T-helper 2 cell treated with Interferon-gamma antibody and Interleukin-4, amounts not matched to agents 100 ng/mL and 5 ng/mL, for 36 hours (primary cell): ENCODE measurements at regions not wholly inside any gene's neighbourhood (a gene's known extent, or its start where the extent isn't known, plus 50 kb on each side); places are given as distances from the start of the nearest gene placed in this dataset.
"Not testable (repeated sequence)": the region's sequence is repeated elsewhere in the genome, so short reads cannot be mapped to it uniquely, and the experiment has no call there.

Experiments used
- intact Hi-C: fragments of 100-400 bp; cut with micrococcal nuclease; formaldehyde crosslinking; loops from one replicate; pipeline ENCODE4 v1.15.1; 2023

DNA sequence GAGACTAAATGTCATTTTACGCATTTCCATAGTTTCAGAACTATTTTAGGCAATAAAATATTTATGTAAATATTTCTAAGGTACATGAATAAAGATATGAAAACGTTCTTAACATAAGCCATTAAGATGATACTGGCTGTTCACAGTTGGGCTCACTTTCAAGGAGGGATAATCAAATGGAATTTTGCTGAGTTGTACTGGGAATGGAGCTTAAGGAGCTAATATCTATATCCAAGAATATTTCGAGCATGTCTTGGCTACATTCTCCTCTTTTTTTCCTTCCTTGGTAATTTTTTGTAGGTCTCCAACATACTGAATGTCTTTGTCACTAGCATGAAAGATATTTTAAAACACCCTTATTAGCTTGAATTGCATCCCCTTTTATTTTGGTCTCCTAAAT is 383.4 kb downstream of the RAP2B start:
- intact Hi-C loops: no loop called here

DNA sequence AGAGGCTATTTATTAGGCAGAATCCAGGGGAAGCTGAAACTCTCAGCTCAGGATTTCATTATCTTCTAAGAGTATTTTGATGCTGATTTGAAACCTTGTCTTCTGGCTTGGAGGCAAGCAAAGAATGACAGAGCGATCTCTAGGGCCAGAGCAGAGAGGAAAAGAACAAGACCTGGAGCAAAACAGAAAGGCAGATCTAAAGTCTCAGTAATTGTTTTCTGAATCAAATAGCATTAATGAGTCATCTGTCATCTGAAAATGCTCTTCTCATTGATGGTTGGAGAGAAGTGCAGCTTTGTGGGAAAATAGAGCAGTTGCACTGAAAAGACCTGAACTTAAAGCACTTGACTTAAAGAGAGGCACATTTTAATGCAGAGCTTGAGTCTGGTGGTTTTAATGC is 385.9 kb downstream of the RAP2B start:
- intact Hi-C loops: no loop called here

DNA sequence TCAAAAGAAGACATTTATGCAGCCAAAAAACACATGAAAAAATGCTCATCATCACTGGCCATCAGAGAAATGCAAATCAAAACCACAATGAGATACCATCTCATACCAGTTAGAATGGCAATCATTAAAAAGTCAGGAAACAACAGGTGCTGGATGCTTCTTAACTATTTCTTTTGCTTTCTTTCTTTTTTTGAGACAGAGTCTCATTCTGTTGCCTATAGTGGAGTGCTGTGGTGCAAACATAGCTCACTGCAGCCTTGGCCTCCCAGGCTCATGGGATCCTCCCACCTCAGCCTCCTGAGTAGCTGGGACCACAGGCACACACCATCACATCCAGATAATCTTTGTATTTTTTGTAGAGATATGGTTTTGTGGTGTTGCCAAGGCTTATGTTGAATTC is 387.7 kb downstream of the RAP2B start:
- intact Hi-C loops: not testable (repeated sequence)

GRCh38 chr3:153551536-153552285 is 389.7 kb downstream of the RAP2B start:
- intact Hi-C loops: no loop called here

- intact Hi-C loops: no loop called here
Measured at GRCh38 chr3:153552887-153553604, 391.0 kb downstream of the RAP2B start.

DNA sequence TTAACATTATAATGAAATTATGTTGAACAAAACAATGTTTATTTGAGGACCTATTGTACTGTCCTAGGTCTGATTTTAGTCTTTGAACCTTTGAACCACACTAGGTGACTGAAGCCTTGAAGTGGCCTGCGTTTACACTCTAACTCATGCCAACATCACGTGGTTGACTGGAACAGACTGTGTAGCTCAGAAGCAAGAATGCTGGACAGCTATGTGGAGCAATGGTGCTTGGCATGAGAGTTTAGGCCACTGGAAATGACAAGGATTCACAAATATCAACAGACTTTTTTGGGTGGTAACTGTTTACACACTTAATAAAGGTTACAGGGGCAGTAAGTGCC is 391.5 kb downstream of the RAP2B start:
- intact Hi-C loops: no loop called here

DNA sequence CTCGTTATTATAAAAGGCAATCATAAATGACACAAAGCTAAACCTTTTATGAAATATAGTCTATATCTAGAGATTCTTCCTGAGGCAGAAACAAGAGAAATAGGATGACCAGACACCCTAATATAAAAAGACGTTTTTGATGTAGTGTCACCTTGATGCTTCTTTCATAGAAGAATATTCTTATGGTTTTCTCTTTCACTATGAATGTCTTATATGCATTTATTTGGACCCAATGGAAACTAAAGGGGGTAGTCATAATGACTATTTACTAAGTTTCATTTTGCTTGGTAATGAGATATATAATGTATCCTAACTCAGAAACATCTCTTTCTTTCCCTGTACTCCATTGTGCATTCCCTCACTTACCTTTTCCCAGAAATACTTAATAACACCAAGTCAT is 393.9 kb downstream of the RAP2B start:
- intact Hi-C loops: no loop called here

- intact Hi-C loops: not testable (repeated sequence)
Measured at GRCh38 chr3:153559366-153559765, 397.3 kb downstream of the RAP2B start.

DNA sequence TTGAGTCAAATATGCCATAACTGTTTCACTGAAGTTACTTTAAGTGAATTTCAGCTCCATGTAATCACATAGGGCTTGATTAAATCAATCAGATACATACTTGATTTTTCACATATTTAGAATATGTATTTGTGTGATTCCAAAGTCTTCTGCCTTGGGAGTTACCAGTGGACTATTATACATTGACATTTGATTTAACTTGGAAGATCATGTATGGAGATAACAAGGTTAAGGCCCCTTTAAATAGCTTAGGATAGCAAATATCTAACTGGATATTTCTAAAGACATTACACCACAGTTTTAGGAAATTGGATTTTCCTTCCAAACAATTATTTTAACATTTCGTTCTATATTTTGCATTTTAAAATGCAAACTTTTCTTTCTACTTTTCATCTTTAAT is 405.0 kb downstream of the RAP2B start:
- intact Hi-C loops: no loop called here

- intact Hi-C loops: no loop called here
Measured at GRCh38 chr3:153567556-153567955, 405.5 kb downstream of the RAP2B start.

- intact Hi-C loops: not testable (repeated sequence)
Measured at GRCh38 chr3:153570481-153570880, 408.5 kb downstream of the RAP2B start.

GRCh38 chr3:153572165-153572564 is 410.1 kb downstream of the RAP2B start:
- intact Hi-C loops: no loop called here

- intact Hi-C loops: no loop called here
Measured at GRCh38 chr3:153572654-153573053, 410.6 kb downstream of the RAP2B start.

DNA sequence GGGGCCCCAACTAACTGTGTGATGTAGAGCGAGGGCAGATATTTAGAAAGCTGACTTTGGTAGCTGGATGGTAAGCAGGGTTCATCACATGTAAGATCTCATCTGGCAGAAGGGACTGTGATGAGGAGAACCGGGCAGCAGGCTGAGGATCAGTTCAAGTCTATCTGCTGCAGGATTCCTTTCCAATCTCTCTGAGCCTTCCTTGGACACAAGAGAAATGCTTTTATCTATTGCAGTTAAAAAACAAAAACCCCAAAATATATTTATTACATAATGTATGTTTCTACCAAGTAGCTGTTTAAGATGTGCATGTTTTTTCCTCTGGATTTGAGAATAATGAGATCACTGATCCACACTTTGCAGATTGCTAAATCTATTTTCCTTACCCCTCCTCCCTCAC is 411.5 kb downstream of the RAP2B start:
- intact Hi-C loops: no loop called here

GRCh38 chr3:153574445-153574844 is 412.4 kb downstream of the RAP2B start:
- intact Hi-C loops: no loop called here

- intact Hi-C loops: no loop called here
Measured at GRCh38 chr3:153577059-153577736, 415.2 kb downstream of the RAP2B start.

DNA sequence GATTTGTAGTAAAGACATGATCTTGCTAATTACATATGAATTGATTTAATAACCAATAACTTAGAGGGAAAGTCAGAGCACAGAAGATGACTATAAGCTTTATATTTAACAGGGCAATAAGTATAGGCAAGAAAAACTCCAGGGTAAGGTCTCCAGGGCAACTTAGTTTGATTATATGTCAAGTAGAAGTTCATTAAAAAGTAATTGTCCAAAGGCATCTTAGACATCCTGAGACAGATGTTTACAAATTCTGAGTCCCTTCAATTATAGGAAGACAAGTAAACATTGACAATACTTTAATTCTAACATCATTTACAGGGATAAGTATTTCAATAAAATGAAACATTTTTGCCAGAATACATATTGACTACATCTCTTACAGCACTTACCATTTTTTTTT is 416.0 kb downstream of the RAP2B start:
- intact Hi-C loops: no loop called here

DNA sequence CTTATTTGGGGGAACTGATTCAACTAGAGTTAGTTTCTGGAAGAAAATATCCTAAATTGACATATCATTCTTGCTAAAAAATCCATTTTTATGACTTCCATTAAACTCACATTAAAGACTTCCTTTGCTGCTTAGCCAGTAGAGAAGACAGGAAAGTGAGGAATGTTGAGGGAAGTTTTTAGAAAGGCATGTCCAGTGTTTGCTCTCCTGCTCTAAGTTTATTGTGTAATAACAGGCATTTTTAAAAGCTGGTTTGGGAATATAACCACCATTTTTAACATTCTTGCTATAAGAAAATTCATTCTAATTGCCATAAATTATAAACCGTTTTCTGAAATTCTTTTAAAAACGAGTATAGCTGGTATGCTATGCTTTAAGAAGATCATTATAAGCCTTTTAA is 428.0 kb downstream of the RAP2B start:
- intact Hi-C loops: loop anchor here (10.0 kb wide), 1 partner anchor 175 kb away; no protein-coding TSS in a partner anchor

GRCh38 chr3:153591561-153592245 is 429.7 kb downstream of the RAP2B start:
- intact Hi-C loops: loop anchor here (10.0 kb wide), 1 partner anchor 173 kb away; no protein-coding TSS in a partner anchor

DNA sequence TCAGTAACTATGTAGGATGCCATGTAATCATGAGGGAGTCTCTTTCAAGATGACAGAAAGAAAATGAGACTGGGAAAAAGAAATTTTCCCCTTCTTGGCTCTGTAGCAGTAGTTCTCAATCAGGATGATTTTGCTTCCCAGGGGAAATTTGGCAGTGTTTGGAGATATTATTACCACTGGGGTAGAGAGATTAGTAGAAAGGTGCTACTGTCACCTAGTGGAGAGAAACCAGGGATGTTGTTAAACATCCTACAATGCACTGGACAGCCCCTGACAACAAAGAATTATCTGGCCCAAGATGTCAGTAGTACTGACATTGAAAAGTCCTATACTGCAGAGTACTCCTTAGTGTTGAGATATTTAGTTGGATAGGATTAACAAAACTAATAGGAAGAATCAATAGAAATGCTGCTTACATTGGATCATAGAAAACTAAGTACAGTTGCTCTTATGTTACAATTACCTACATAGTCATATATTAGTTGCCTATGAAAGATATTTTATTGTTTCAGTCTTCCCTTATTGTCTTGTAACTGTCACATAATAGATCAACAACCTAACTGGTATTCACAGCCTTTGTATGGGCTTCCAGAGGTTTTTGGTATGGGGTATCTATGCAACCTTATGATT is 433.3 kb downstream of the RAP2B start:
- intact Hi-C loops: loop anchor here (1.0 to 10.0 kb wide), 3 partner anchors 170 to 552 kb away; no protein-coding TSS in a partner anchor

DNA sequence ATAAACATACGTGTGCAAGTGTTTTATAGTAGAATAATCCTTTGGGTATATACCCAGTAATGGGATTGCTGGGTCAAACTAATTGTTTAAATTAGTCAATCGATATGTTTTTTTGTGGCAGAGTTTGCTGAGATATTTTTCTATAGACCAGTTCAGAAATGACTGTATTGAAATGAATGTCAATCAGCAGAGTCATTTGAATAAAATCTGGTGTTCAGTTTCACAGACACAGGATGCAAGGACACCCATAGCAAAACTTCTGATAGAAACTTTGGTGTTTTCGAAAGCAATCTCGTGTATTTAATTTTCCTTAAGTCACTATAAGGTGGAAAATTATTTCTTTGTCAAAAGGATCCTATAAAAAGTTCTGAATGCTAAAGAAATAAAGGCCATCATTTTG is 434.4 kb downstream of the RAP2B start:
- intact Hi-C loops: loop anchor here (10.0 kb wide), 1 partner anchor 168 kb away; no protein-coding TSS in a partner anchor
